GM12873 (cell line): ENCODE measurements at regions not wholly inside any gene's neighbourhood (a gene's known extent, or its start where the extent isn't known, plus 50 kb on each side); places are given as distances from the start of the nearest gene placed in this dataset.

Source experiments
- TF ChIP-seq, protein P1 (sequence below): IDR thresholded peaks from 2 replicates; pipeline ENCODE4 v1.5.1; 2012; ENCODE audit warnings: low read depth, mild to moderate bottlenecking, moderate library complexity, low read length, control low read depth; ENCODE audit not compliant: insufficient read depth; ENCODE audit errors: missing control alignments

DNA sequence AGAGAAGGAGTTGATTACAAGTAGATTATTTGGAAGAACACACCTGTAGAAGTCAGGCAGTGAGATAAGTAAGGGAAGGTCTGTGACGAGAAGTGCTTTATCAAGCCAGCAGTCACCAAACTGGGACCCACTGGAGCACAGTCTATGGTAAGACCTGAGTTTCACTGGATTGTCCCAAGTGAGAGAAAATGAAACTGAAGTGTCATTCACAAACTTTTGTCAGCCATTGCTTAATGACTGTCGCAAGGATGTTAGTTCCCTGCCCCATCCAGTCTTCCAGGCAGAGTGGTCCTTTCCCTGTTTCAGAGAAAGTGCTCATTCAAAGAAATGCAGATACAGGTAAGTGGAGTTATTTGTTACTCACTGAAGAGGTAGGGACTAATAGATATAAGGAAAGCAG lies 728.0 kb upstream of the TENM4 start:
- TF ChIP-seq, protein P1, sequence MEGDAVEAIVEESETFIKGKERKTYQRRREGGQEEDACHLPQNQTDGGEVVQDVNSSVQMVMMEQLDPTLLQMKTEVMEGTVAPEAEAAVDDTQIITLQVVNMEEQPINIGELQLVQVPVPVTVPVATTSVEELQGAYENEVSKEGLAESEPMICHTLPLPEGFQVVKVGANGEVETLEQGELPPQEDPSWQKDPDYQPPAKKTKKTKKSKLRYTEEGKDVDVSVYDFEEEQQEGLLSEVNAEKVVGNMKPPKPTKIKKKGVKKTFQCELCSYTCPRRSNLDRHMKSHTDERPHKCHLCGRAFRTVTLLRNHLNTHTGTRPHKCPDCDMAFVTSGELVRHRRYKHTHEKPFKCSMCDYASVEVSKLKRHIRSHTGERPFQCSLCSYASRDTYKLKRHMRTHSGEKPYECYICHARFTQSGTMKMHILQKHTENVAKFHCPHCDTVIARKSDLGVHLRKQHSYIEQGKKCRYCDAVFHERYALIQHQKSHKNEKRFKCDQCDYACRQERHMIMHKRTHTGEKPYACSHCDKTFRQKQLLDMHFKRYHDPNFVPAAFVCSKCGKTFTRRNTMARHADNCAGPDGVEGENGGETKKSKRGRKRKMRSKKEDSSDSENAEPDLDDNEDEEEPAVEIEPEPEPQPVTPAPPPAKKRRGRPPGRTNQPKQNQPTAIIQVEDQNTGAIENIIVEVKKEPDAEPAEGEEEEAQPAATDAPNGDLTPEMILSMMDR, result no peak

DNA sequence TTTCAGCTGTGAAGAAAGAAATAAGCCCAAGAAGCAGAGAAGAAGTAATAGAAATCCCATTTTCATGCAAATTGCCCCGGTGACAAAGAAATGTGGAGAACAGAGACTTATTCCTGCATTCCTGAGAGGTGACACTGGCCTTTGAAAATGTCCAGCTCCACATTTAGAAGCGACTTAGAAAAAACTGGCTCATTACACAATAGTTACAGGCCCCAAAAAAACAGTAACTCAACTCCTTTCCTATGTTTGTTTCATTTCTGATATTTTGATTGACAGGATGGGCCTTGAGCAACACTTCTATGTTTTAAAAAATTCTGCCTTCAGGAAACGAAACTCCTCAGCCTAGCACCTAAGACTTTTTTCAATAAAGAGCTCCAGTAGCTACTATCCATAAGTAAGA lies 726.9 kb upstream of the TENM4 start:
- TF ChIP-seq, protein P1, result no peak

DNA sequence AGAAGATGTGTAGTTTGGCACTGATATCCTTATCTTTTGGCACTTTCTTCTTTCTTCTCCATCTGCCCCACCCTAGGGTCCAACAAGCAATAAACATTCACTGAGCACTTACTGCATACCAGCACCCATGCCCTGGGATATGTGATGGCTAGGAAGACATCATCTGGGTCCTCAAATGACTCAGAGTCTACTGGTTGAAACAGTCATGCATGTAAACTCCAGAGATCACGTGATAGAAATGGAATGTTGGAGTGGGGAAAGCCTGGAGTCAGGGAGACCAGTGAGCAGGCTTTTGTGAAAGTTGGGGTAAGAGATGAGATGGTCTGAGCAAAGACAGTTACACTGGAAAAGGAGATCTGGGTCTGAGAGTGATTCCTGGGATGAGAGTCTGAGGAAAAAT lies 724.9 kb upstream of the TENM4 start:
- TF ChIP-seq, protein P1, result no peak

DNA sequence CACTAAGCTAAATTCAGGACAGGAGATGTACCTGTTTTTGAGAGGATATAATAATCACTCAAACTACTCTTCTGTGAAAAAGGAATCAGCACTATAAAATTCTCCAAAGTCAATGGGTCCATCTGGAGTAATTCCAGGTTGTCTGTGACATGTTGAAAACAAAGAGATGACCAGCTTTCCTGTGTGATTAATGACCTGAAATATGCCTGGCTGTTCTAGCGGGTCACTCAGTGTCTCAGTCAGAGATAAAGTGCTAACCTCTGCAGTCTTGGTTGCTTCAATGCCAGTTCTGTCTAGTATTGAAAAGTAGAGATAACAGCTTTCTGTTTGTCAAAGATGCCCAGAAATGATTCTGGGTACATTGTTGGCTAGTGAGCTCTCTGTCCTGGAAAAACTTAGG lies 722.6 kb upstream of the TENM4 start:
- TF ChIP-seq, protein P1, result no peak

DNA sequence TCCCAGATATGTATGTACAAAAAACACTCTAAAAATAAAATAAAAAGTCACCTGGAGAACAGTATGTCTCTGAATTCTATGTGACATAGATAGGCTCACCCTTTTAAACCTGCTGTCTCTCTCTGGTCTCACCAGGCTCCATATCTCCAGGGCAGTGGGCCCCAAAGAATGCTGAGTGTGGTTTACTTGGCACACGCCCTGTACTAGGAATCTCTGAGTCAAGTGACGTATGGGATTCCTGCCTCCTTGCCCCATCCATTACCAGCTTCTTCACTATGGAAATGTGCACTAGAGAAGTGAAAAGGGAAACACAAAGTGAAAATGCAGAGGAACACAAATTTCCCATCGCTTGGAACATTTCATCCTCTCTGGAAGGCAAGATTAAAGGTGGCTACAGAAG lies 722.2 kb upstream of the TENM4 start:
- TF ChIP-seq, protein P1, result no peak

DNA sequence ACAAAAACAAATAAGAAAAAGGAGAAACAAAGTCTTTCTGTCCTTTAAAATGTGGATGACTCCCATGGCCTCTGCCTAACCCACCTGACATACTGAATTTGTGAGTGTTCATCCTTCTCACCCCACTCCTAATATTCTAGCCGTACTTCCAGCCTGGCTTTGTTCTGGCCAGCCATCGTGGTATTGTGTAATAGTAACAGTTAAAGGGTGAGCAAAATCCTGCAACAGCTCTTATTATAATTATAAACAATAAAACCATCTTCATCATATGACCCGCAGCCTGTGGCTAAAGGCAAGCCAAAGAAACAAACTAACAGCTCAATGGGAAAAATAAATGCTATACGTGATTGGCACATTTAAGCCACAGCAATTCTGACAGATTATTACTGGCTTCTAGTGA lies 721.6 kb upstream of the TENM4 start:
- TF ChIP-seq, protein P1, result no peak

DNA sequence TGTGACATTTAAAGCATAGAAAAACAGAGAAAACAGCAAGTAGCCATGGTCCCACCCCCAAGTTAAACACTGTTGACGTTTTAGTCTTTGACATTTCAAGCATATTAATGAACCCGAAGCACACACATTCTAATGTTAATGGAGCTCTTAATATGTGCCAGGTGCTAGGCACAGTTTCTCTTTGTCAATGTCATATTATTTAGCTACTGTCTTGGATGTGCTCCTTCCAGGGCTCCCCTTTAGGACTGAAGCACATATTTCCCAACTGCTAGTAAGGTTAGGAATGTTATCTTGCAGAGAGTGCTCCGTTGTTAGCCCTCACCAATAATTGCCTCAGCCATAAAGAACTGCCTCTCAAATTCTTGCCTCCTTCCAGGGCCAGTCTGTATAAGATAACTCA lies 716.6 kb upstream of the TENM4 start:
- TF ChIP-seq, protein P1, result no peak
